HepG2 (cell line): ENCODE measurements at regions not wholly inside any gene's neighbourhood (a gene's known extent, or its start where the extent isn't known, plus 50 kb on each side); places are given as distances from the start of the nearest gene placed in this dataset.

Source experiments
- CENPX ChIP-seq: sonication (generic); formaldehyde crosslinking; IDR thresholded peaks from 2 replicates; pipeline ENCODE4 v1.9.0; 2021; ENCODE audit warnings: mild to moderate bottlenecking, missing genetic modification reagents, moderate library complexity
- DMAP1 ChIP-seq: IDR thresholded peaks from 2 replicates; pipeline ENCODE4 v1.6.1; 2016
- DPF2 ChIP-seq: sonication (generic); formaldehyde crosslinking; IDR thresholded peaks from 2 replicates; pipeline ENCODE4 v1.4.0; 2020; ENCODE audit warnings: mild to moderate bottlenecking, low read depth, missing genetic modification reagents, borderline replicate concordance
- ETV5 ChIP-seq: IDR thresholded peaks from 2 replicates; pipeline ENCODE4 v1.6.1; 2018; ENCODE audit warnings: missing biosample characterization, missing genetic modification reagents, inconsistent platforms, borderline replicate concordance
- GATAD2A ChIP-seq: IDR thresholded peaks from 2 replicates; pipeline ENCODE4 v1.6.1; 2016
- HOMEZ ChIP-seq: IDR thresholded peaks from 2 replicates; pipeline ENCODE4 v1.6.1; 2016; ENCODE audit warnings: low read depth
- KLF6 ChIP-seq: IDR thresholded peaks from 2 replicates; pipeline ENCODE4 v1.8.0; 2016; ENCODE audit warnings: missing biosample characterization, missing genetic modification reagents
- NFATC3 ChIP-seq: sonication (generic); formaldehyde crosslinking; IDR thresholded peaks from 2 replicates; pipeline ENCODE4 v1.5.1; 2020; ENCODE audit warnings: mild to moderate bottlenecking, missing genetic modification reagents
- SNRNP70 ChIP-seq: fragments of 200-400 bp; formaldehyde crosslinking; IDR thresholded peaks from 2 replicates; pipeline ENCODE4 v1.6.1; 2017; ENCODE audit warnings: mild to moderate bottlenecking, low read depth, low read length, moderate library complexity
- ZFX ChIP-seq: sonication (generic); formaldehyde crosslinking; IDR thresholded peaks from 2 replicates; pipeline ENCODE4 v1.4.0; 2020; ENCODE audit warnings: mild to moderate bottlenecking, low read depth, missing genetic modification reagents, moderate library complexity
- ZNF251 ChIP-seq: sonication (generic); formaldehyde crosslinking; IDR thresholded peaks from 2 replicates; pipeline ENCODE4 v1.9.0; 2021; ENCODE audit warnings: mild to moderate bottlenecking, missing genetic modification reagents
- ZNF326 ChIP-seq: sonication (generic); formaldehyde crosslinking; IDR thresholded peaks from 2 replicates; pipeline ENCODE4 v1.4.0; 2020; ENCODE audit warnings: missing genetic modification reagents, borderline replicate concordance
- ZNF550 ChIP-seq: sonication (generic); formaldehyde crosslinking; IDR thresholded peaks from 2 replicates; pipeline ENCODE4 v1.4.0; 2020; ENCODE audit warnings: mild to moderate bottlenecking, missing genetic modification reagents, borderline replicate concordance
- ZNF574 ChIP-seq: sonication (generic); formaldehyde crosslinking; IDR thresholded peaks from 2 replicates; pipeline ENCODE4 v1.4.0; 2020; ENCODE audit warnings: missing genetic modification reagents
- ZNF629 ChIP-seq: sonication (generic); formaldehyde crosslinking; conservative IDR thresholded peaks from 2 replicates; pipeline ENCODE4 v1.5.0; 2020; ENCODE audit warnings: missing genetic modification reagents
- ZNF644 ChIP-seq: IDR thresholded peaks from 2 replicates; pipeline ENCODE4 v1.6.1; 2016; ENCODE audit warnings: low read depth
- ZSCAN21 ChIP-seq: sonication (generic); formaldehyde crosslinking; IDR thresholded peaks from 2 replicates; pipeline ENCODE4 v1.8.0; 2022; ENCODE audit warnings: mild to moderate bottlenecking, missing genetic modification reagents, moderate library complexity, borderline replicate concordance
- TF ChIP-seq, protein P1 (sequence below): sonication (generic); formaldehyde crosslinking; IDR thresholded peaks from 2 replicates; pipeline ENCODE4 v1.4.0; 2020; ENCODE audit warnings: mild to moderate bottlenecking, missing genetic modification reagents

DNA sequence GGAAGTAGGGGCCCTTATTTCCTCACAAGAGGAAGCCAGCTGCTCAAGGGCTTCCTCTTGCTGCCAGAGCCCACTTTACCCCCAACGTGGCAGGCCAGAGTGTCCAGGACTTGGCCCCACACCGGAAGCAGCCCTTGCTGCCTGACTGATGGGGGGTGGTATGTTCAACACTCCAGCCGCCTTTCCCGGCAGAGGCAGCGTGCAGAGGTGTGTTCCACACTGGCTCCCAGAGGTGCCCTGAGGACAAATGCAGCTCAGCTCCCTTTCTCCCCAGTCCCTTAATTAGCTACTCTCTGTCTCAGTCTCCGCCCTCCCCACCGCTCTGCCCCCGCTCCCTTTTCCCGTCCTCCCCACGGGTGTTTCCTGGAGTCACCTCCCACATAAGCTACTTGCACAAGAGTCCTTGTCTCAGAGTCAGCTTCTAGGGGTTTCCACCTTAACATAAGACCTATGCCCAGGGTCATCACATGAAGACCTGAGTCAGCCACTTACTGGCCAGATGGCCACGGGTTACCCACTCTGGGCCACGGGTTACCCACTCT lies 61.7 kb upstream of the SHLD1 start (continued):
- TF ChIP-seq ZNF574 (CRISPR knock-in tag) (no peak; the same call in 1 of the 2 replicates), ZNF550 (CRISPR knock-in tag) (no peak), ZNF629 (no peak), ZNF326 (CRISPR knock-in tag) (no peak), HOMEZ (CRISPR knock-in tag) (no peak), ZNF644 (no peak), ZFX (no peak), DMAP1 (CRISPR knock-in tag) (no peak), KLF6 (no peak), SNRNP70 (no peak), CENPX (CRISPR knock-in tag) (no peak), ZNF251 (CRISPR knock-in tag) (no peak), ZSCAN21 (CRISPR knock-in tag) (peak; percentile 63; the same call in 1 of the 2 replicates), DPF2 (CRISPR knock-in tag) (no peak), NFATC3 (no peak), GATAD2A (CRISPR knock-in tag) (no peak), ETV5 (peak; percentile 66; the same call in 1 of the 2 replicates)
- TF ChIP-seq, protein P1, sequence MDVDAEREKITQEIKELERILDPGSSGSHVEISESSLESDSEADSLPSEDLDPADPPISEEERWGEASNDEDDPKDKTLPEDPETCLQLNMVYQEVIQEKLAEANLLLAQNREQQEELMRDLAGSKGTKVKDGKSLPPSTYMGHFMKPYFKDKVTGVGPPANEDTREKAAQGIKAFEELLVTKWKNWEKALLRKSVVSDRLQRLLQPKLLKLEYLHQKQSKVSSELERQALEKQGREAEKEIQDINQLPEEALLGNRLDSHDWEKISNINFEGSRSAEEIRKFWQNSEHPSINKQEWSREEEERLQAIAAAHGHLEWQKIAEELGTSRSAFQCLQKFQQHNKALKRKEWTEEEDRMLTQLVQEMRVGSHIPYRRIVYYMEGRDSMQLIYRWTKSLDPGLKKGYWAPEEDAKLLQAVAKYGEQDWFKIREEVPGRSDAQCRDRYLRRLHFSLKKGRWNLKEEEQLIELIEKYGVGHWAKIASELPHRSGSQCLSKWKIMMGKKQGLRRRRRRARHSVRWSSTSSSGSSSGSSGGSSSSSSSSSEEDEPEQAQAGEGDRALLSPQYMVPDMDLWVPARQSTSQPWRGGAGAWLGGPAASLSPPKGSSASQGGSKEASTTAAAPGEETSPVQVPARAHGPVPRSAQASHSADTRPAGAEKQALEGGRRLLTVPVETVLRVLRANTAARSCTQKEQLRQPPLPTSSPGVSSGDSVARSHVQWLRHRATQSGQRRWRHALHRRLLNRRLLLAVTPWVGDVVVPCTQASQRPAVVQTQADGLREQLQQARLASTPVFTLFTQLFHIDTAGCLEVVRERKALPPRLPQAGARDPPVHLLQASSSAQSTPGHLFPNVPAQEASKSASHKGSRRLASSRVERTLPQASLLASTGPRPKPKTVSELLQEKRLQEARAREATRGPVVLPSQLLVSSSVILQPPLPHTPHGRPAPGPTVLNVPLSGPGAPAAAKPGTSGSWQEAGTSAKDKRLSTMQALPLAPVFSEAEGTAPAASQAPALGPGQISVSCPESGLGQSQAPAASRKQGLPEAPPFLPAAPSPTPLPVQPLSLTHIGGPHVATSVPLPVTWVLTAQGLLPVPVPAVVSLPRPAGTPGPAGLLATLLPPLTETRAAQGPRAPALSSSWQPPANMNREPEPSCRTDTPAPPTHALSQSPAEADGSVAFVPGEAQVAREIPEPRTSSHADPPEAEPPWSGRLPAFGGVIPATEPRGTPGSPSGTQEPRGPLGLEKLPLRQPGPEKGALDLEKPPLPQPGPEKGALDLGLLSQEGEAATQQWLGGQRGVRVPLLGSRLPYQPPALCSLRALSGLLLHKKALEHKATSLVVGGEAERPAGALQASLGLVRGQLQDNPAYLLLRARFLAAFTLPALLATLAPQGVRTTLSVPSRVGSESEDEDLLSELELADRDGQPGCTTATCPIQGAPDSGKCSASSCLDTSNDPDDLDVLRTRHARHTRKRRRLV (CRISPR knock-in tag): no peak
